Heart right ventricle (tissue), 16 donors: ENCODE measurements at regions not wholly inside any gene's neighbourhood (a gene's known extent, or its start where the extent isn't known, plus 50 kb on each side); places are given as distances from the start of the nearest gene placed in this dataset.

Experiments
- ATAC-seq, 8 donors: fragments of 200-7000 bp; cut with Tn5 transposase; one replicate each; pipeline ENCODE4 v1.9.1; 2020; ENCODE audit warnings: mild to moderate bottlenecking in 8 of 8, moderate library complexity in 8 of 8, moderate number of reproducible peaks in 1 of 8
- DNase-seq, 2 donors: peaks; one replicate each; pipeline ENCODE4 v3.0.0-alpha.2; 2020
- H3K27ac ChIP-seq, 10 donors: fragments of 200-600 bp; sonication (generic) in 2 of 10; one replicate each; pipeline versions ENCODE4 v1.5.0 to v1.8.0; 2020 to 2022; ENCODE audit warnings: mild to moderate bottlenecking in 3 of 10
- H3K27me3 ChIP-seq, 7 donors: fragments of 200-600 bp; one replicate each; pipeline ENCODE4 v1.8.0; 2021 to 2022; ENCODE audit warnings: mild to moderate bottlenecking in 2 of 7
- H3K36me3 ChIP-seq, 9 donors: fragments of 200-600 bp; sonication (generic) in 1 of 9; one replicate each; pipeline versions ENCODE4 v1.5.0 to v1.8.0; 2020 to 2022; ENCODE audit warnings: mild to moderate bottlenecking in 2 of 9
- H3K4me1 ChIP-seq, 9 donors: fragments of 200-600 bp; sonication (generic) in 1 of 9; one replicate each; pipeline versions ENCODE4 v1.5.0 to v1.8.0; 2020 to 2022; ENCODE audit warnings: mild to moderate bottlenecking in 4 of 9
- H3K4me3 ChIP-seq, 10 donors: fragments of 200-600 bp; sonication (generic) in 2 of 10; one replicate each; pipeline versions ENCODE4 v1.5.0 to v1.8.0; 2020 to 2022; ENCODE audit warnings: mild to moderate bottlenecking in 7 of 10, moderate library complexity in 2 of 10
- H3K9me3 ChIP-seq, 11 donors: fragments of 200-600 bp in 10 of 11; sonication (generic) in 2 of 11; one replicate each; pipeline versions ENCODE4 v1.5.0 to v1.8.0; 2013 to 2022; ENCODE audit warnings: mild to moderate bottlenecking in 2 of 11, control low read depth in 1 of 11, moderate library complexity in 1 of 11
- CTCF ChIP-seq, 9 donors: fragments of 200-600 bp; sonication (generic) in 2 of 9; IDR thresholded peaks; one replicate each; pipeline versions ENCODE4 v1.5.0 to v1.8.0; 2021 to 2022; ENCODE audit warnings: antibody characterized with exemption in 9 of 9, mild to moderate bottlenecking in 5 of 9, moderate library complexity in 1 of 9
- WGBS, 2 donors: extraction: QIAGEN DNeasy Blood & Tissue Kit; methylation state at CpG; one replicate each; pipeline ENCODE4 v1.1.7; 2013; ENCODE audit warnings: inconsistent platforms in 1 of 2; 5-methylcytosine and 5-hydroxymethylcytosine counted together
- intact Hi-C, 10 donors: fragments of 100-400 bp; cut with DNase I; formaldehyde crosslinking; loops; one replicate each; pipeline versions ENCODE4 v1.11.1 to v1.14.2; 2022
- donor health status: Arrhythmogenic right ventricular cardiomyopathy.
- donor health status: ischemic (EF 13 %, LVEDD 7.1; RV severe dilation, severe dysfunction).
- donor health status: healthy with polysubstance abuse.
- donor health status: DM: no; HTN: yes; CAD: no.
- donor health status: DM: no; HTN: no; CAD: no.
- donor health status: ischemic (EF 25% LVEDD 6.9; RV normal size, moderate dysfunction).
- donor health status: ischemic (EF 25% LVEDD 5.7; RV mildly dilated, moderate dysfunction).
- donor health status: healthy.
- donor health status: DM: yes; HTN: yes; CAD: no.
- donor health status: Ischemic cardiomyopathy.
- donor health status: ischemic (EF 35%, LVEDD 5.7; RV mildly dilated, moderate dysfunction).
- donor health status: nonischemic (EF 11% LVEDD 7.7; RV severe dilation, severe dysfunction).
- donor health status: DM: yes; HTN: yes; CAD: no.
- donor health status: PGD.
- donor health status: ischemic (EF 29% LVEDD 5.4; RV normal size, mild dysfunction).
- donor health status: nonischemic (EF 23%, LVEDD 6.1; RV moderate dilation, normal function).

DNA sequence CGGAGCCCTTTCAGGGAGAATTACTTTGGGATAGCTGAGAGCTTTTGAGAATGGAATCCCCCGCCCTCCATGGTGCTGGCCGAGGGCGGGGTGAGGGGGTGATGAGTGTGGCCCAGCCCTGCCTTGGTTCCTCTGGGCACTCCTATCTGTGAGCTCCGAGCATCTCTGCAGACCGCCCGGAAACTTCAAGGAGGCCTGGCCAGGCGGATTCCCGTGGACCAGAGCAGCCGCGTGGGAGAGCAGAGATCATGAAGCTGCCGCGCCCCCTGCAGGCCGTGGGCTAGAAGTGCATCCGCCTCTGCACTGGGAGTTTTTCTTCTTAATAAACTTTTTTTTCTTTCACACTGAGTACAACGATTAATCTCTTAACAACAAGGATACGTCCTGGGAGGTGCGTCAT, 392.9 kb upstream of the EEF2KMT start:
- peak in 8 of 9 donors; percentile 11 to 61 (median 50) for TF ChIP-seq CTCF (IDR thresholded peaks at IDR 0.05)
- ATAC-seq (no peak), DNase-seq (peak in 1 of 2 donors; percentile 6)
- 9 to 10% methylated on average over 18 of the region's 18 CpGs for WGBS, 2 donors
- Histone ChIP-seq H3K36me3 (no peaks in the 10 kb centered on the region), H3K9me3 (no peaks in the 10 kb centered on the region), H3K4me3 (no peak overlapping the region), H3K27me3 (peaks cover 0 to 3% (median 0%) of the 10 kb centered on the region in 7 donors), H3K27ac (no peak overlapping the region), H3K4me1 (no peaks in the 10 kb centered on the region)
- intact Hi-C loops = no loop called here

GRCh38 chr16:5488581-5488980, 391.0 kb upstream of the EEF2KMT start:
- Histone ChIP-seq H3K27ac (no peak overlapping the region), H3K4me1 (no peaks in the 10 kb centered on the region), H3K27me3 (peaks cover 0 to 3% (median 0%) of the 10 kb centered on the region in 7 donors), H3K36me3 (no peaks in the 10 kb centered on the region), H3K9me3 (no peaks in the 10 kb centered on the region), H3K4me3 (no peak overlapping the region)
- intact Hi-C loops = loop anchor here in 1 of 10 donors (10.0 kb wide), 1 partner anchor 436 kb away; no protein-coding TSS in a partner anchor
- DNase-seq = no peak
- no peak for ATAC-seq
- WGBS, 2 donors = 52 to 69% methylated on average over 3 of the region's 3 CpGs
- no peak for TF ChIP-seq CTCF (IDR thresholded peaks at IDR 0.05)

DNA sequence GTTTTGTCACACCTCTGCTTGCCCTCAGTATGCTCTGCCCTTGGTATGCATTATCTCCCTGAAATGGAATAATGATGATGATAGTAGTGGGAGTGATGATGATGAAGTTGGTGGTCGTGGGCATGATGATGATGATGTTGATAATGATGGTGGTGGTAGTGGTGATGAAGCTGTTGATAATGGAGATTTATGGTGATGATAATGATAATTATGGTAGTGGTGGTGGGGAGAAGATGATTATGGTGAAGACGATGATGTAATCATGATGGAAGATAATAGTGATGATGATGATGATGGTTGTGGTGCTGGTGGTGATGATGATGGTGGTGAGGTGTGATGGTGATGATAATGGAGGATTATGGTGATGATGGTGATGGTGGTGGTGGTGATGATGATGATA, 390.1 kb upstream of the EEF2KMT start:
- Histone ChIP-seq H3K4me1 (no peaks in the 10 kb centered on the region), H3K36me3 (no peaks in the 10 kb centered on the region), H3K9me3 (no peaks in the 10 kb centered on the region), H3K4me3 (no peak overlapping the region), H3K27me3 (peaks cover 0 to 3% (median 0%) of the 10 kb centered on the region in 7 donors), H3K27ac (no peak overlapping the region)
- WGBS, 2 donors = 87 to 92% methylated on average over 2 of the region's 2 CpGs
- ATAC-seq (no peak), DNase-seq (no peak)
- intact Hi-C loops = loop anchor here in 1 of 10 donors (10.0 kb wide), 1 partner anchor 437 kb away; no protein-coding TSS in a partner anchor
- TF ChIP-seq CTCF (IDR thresholded peaks at IDR 0.05) = no peak

GRCh38 chr16:5482256-5482655, 384.7 kb upstream of the EEF2KMT start:
- DNase-seq = no peak
- Histone ChIP-seq H3K4me3 (no peak overlapping the region), H3K36me3 (no peaks in the 10 kb centered on the region), H3K4me1 (no peaks in the 10 kb centered on the region), H3K9me3 (no peaks in the 10 kb centered on the region), H3K27ac (no peak overlapping the region), H3K27me3 (peaks cover 0 to 28% (median 0%) of the 10 kb centered on the region in 7 donors)
- ATAC-seq = no peak
- no peak for TF ChIP-seq CTCF (IDR thresholded peaks at IDR 0.05)
- 48% methylated on average over 5 of the region's 5 CpGs for WGBS, 2 donors
- intact Hi-C loops = loop anchor here in 1 of 10 donors (10.0 kb wide), 1 partner anchor 443 kb away; no protein-coding TSS in a partner anchor
